Activated T-cell treated with anti-CD3 and anti-CD28 coated beads for 48 hours (primary cell): ENCODE measurements at regions not wholly inside any gene's neighbourhood (a gene's known extent, or its start where the extent isn't known, plus 50 kb on each side); places are given as distances from the start of the nearest gene placed in this dataset.

ENCODE experiments used
- DNase-seq: peaks from one replicate; pipeline ENCODE4 v3.0.0-alpha.2; 2020; ENCODE audit warnings: low read depth

DNA sequence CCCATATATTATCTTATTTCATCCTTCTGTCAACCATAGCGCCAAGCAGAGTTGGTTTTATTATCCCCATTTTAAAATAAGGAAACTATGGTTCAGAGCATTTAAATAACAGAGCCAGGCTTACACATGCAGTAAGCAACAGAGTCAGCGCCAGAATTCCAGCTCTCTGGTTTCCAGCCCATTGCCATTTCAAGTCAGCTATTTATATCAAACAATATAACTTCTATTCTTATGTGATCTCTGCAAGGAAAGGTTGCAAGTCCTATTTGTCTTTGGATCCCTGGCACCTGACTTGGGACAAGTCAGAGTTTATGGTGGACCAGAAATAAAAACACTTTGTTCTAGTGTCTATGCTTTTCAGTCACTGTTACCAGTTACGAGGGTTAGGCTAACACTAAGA is 174.1 kb upstream of the EEA1 start:
- DNase-seq = no peak

DNA sequence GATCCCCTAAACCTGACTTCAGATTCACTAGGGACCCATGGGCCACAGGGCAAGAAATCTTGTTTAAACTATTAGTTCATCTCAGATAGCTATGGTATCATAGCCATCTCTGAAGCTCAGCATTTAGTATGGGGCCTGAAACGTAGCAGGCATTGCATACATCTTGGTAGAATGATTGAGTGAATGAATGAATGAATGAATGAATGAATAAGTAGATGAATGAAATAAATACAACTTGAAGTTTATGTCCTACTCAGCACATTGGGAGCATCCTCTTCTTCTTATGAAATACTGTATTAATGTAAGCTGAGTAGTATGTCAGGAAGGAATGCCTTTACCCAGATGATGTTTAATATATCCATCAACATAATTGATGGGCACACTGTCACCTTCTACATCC is 175.4 kb upstream of the EEA1 start:
- DNase-seq = no peak

DNA sequence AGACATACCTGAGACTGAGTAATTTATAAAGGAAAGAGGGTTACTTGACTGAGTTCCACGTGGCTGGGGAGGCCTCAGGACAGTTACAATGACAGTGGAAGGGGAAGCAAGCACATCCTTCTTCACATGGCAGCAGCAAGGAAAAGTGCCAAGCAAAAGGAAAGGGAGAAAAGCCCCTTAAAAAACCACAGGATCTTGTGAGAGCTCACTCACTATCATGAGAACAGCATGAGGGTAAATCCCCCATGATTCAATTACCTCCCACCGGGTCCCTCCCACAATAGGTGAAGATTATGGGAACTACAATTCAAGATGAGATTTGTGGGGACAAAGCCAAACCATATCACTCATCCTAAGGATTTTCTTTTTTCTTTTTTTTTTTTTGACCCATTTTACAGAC is 177.8 kb upstream of the EEA1 start:
- no peak for DNase-seq

DNA sequence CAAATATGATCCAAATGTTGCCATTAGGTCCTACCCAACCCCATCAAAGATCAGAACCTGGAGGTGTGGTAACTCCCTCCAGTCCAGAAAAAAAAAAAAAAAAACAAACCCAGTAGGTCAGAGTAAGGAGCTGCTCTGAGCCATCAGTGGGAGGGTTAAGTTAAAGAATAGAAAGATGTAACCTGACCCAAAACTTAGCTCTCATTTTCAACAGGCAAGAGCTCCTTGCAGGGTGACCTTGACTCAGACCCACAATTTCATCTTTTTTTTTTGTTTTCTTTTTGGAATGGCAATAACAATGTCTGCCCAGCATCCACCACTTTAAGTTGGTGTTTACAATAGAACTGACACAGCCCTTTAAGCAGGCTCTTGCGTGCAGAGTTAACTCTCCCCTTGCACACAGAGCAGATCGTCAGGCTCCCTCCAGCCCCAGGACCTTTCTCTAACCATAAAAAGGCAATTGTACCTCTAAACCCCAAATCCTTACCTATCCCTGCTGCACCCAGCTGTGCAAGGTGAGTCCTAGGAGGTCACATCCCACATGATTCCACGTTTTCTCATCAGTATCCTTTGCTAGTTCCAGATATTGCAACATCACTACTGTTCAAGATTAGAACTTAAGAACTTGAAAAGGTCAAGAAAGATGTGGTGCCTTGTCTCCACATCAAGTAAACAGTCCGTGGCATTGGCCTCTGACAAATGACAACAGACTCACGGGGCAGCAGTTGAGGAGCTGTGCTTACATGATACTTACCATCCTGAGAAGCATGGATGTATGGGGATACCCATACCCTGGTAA is 178.6 kb upstream of the EEA1 start:
- DNase-seq = no peak

DNA sequence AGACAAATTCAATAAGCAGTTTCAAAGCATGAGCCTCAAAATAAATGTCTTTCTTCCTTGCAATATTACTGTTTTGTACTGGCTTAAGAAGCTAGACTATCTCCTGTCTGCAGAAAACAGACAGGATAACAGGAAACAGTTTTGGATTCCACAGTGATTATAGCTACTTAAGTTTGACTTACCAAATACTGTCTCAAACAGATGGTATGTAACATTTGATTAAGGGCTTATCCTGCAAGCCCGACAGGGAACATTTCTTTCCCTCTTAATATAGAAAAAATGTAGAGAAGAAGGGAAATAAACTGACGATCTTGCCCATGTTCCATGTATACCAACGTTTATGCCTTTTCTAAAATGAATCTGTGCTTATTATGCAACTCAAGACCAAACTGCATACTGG is 179.9 kb upstream of the EEA1 start:
- DNase-seq = no peak

DNA sequence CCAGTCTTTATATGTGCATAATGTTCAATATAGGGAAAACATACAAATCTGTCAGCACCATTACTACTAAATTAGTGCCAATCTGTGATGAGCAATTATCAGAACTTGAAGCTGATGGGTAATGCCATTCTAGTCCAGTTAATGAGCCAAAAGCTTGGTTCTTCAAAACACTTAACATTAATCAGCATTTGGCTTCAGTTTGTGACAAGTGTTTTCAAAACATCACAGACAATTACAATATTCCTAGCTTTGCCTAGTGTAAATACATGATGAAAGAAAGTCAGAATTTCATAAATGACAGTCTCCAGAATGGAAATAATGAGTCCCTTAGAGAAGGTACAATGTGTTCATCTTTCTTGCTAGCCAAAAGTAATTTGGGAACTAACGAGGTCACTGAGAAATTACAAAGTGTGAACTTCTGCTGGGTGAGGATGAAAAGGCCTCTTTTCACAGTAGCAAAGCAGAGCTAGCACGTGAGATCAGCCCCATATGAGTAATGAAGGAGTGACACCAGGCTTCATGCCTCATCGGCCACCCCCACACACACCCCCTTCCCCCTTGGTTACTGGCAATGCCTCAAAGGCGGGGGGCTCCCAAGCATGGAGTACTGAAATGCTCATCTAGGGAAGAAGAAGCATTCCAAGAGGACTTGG is 180.6 kb upstream of the EEA1 start:
- peak; percentile 23 for DNase-seq

DNA sequence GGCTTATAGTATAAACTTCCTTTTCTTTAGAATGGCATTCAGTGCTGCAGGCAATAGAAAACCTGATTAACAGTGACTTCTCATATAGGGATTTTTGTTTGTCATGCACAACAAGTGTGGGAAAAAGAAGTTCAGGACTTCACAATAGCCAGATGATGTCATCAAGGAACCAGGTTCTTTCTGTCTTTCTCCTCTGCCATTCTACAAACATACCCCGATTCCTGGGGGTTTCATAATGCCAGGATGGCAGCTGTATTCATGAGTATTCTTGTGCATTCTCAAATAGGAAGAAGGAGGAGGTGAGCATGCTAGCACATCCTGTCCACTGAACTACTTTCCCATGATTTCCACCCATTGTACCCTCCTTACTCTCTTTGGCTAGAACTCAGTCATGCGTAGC is 182.7 kb upstream of the EEA1 start:
- no peak for DNase-seq

DNA sequence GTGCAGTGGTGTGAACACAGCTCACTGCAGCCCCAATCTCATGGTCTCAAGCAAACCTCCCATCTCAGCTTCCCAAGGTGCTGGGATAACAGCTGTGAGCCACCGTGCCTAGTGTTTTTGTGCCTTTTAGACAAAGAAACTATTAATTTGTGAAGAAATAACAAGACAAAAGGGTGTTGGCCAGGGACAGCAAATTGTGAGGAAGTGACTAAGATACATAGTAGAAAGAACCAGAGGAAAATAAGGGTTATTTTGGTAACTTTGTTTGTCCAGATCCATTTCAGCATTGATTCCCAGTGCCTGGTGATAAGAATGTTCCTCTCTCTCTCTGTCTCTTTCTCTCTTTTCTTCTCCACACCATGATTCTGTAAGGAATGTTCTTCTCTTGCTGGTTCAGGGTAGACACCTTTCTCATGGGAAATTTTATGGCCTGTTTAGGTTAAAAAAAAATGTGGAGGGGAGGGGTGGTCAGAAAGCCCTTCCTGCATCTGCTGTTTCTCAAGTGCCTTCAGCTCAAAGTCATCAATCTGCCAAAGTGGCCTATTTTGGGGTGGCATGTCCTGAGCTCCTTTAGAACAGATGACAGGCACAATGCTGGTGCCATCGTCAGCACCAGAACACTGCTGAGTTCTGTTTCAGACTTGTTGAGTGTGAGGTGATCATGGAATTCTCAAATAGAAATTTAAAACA is 184.4 kb upstream of the EEA1 start:
- no peak for DNase-seq

DNA sequence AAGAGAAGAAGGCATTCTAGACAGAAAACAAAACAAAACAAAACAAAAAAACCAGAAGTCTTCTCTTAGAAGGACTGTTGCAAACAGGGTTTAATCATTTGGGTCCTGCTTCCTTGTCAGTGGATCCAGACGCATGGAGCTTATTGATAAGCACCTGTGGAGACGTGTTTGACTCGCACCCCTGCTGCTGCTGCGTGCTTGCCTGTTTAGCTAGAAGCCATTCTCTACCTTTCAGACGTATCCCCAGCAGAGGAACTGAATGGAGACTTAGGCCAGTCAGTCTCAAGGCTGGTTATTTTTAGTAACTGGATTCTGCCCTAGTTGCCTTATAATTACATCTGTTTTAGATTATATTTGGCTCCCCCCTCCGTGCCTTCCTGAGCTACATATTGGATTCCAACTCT is 186.1 kb upstream of the EEA1 start:
- no peak for DNase-seq

DNA sequence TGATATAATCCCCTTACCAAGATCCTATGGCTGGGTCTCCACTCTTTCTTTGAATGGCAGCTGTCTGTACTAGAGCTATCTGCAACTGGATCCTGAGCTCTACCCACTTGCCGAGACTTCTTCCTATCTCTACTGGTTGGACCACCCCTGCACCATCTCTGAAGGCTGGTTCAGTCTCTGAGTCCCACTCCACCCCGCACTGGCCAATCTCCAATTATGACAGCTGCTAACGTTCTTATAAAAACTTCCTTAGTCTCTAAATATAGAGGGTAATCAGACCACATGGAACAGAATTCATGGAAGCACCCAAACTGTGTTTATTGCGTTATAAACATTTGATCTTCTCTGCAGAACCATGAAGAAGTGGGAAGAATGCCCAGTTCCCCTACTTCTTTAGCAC is 186.6 kb upstream of the EEA1 start:
- DNase-seq = no peak

DNA sequence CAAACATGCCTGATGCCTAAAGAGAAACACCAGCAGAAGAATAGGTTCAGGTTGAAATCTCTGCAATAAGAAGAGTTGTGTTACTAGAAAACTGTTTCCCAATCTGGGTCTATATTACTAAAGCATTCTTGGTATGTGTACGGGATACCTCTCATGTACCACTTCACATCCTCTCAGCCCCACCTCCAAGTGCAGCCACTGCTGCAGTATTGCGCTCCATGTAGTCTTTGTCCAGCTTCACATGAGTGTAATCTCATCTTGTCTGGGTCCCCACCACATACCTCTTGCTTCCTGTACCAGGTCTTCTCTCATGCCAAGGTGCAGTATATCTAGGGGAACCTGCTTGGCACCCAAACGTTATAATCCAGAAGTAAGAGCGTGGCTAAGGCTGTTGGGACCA is 187.5 kb upstream of the EEA1 start:
- no peak for DNase-seq

DNA sequence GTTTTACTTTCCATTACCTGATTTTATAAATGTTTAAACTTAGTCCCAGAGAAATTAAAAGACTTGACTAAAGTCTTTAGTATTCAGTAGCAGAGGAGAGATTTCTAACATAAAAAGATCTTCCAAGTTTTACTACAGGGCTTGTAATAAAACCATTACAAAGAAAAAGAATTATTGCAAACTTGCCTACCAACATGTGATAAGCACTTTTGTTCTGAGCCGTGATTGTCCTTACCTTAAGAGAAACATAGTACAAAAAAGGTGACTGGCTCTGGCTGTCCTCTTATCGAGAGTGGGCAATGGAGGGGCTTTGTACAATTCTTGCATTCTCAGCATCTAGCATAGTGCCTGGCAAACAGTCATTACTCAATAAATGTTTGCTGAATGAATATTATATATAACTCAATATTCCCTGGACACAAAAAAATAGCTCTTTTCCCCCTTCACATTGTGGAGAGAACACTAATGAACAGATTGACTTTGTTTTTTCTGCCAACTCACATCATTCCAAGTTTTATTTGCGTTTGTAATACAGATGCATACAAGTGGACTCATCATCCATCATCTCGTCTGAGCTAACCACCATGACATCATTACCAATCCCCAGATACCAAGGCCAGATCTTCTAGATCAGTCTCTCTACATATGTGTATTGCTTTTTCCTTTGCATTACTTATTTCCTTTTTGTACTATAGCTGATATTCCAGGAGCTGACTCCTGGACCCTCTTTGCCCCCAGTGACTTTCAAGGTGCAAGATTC is 192.8 kb upstream of the EEA1 start:
- DNase-seq = no peak

DNA sequence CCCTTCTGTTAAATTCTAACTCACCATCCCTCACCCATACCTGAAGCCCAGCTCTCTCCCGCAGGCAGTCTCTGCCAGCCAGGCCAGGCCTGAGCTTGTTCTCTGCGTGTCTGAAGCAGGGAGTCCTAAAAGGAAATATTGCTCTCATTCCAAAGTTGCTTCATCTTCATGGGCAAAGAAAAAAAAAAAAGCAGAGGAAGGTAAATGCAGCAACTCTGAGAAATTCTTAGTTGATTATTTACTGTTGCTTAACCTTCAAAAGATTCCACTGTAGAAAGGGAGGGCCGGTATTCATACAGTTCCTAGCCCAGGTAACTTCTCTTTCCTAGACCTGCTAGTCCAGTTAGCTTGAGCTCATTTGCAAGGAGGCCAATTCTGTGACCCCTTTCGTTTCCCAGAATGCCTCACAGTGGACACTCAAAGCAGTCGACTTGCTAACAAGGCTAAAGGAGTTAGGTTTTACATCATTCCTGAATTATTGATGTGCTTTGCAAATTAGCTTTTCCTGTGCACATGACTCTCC is 193.5 kb upstream of the EEA1 start:
- DNase-seq = no peak

DNA sequence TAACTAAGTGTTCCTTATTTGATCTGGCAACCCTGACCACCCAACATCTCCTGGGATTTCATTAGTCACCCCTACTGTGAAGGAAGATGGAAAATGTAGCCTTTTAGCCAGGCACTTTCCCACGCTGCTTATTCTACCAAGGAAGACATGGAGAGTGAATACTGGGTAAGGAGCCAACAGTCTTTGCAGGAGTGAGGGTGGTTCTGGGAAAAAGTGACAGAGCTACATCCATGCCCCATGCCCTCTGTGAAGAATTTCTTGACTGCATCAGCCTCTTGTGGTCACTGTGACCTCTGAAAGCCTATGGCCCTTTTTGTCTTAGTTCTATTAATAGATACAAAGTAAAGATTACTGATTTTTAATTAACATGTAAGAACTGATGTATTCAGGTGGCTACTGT is 196.0 kb upstream of the EEA1 start:
- no peak for DNase-seq

DNA sequence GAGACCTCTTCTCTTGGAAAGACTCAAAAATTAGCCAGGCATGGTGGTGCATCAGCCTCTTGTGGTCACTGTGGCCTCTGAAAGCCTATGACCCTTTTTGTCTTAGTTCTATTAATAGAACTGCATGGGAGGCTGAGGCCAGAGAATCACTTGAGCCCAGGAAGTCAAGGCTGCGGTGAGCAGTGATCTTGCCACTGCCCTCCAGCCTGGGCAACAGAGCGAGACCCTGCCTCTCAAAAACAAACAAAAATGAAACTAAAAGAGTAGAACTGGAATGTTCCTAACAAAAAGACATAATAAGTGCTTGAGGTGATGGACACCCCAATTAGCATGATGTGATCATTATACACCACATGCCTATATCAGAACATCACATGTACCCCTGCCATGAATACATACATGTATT is 197.0 kb upstream of the EEA1 start:
- no peak for DNase-seq

DNA sequence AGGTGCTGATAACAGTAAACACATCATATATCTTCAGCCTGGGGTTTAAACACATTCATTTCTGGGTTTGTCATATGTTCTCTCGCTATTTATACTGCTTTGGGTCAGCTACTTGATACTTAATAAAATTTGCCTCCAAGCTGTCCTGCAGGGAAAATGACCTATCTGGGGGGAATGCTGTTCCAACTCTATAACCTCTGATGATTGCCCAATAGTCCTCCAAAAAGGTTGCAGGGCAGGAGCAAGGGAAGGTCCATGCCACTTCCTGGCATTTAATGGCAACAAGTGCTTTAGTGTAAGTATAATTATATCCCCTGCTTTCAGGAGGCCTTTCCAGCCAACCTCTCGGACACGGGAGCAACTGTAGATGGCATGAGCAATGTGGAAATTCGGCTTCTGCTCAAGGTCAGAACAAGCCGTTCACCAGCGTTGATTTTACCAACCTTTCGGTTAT is 198.0 kb upstream of the EEA1 start:
- no peak for DNase-seq

DNA sequence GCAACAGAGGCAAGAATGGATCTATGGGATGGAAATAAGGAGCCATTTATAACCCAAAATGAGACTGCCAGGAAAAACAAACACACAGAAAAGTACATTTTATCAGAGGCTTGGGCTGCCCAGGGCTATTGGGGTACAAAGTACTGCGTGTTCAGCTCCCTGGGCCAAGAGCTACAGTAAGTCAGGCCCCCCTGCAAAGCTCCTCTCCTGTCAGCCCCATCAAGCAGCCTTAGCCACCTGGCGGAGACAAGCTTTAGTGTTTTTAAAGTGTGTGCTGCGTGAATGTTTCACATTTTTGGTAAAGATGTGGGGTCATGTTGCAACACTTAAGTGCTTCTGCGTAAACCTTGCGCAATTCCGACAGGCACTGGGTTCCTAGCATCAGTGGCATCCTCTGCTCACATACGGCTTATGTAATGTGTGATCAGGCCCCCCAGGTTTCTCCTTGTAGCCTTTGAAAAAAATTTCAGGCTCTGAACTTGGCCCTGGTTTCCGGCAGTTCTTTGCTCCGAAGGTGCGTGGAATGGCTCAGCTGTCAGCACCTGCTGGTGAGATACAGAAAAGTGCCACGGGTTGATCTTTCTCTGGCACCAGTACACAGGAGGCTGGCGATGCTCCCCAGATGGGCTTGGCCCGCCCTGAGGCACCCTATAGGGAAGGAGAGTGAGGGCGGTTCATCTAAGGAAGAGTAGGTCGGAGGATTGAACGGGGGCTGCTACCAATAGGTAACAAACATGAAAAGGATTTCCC is 198.7 kb upstream of the EEA1 start:
- DNase-seq = no peak

DNA sequence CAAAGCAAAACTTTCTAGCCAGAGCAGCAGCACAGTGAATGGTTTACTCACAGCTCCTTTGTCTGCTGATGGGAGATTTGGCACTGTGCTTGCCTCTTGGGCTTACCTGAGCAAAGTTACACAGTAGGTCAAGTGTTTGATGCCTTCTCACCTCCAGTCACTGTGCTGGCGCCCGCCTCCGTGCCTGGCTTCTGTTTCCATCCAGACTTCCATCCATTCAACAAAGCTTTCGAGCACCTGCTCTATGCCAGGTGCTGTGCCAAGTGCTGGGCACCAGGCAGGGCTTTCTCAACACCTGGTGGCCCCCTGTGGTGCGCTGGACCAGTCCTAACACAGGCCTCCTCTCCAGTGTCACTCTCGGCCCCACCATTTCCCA is 199.2 kb upstream of the EEA1 start:
- no peak for DNase-seq

DNA sequence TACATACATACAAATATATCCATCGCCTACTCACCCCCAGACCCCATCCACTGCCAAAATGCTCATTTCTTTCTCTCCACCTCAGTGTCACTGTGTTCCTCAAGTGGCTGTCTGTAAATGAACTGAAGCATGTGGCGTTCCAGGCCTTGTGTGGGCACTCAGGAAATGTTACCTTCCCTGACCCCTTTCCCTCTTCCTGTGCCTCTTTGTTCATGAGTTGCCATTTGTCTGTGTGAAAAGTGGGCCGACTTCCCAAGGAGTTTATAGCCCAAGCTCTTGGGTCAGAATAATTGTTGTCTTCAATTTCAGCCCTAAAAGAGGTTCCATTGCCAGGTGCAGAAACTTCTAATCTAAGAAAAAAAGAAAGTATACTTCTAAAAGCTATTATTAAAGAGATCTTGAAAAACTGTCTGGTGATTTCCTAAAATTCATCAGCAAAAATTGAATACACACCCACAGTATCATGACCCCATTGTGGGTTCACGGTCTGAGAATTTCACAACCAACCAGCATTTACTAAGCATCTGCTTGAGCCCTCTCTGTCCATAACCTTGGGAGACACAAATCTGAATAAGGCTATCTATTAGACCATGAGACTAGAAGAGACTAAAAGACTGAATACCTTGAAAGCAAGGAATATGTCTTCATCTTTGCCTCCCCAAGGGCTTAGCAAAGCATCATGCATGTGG is 201.4 kb upstream of the EEA1 start:
- no peak for DNase-seq

DNA sequence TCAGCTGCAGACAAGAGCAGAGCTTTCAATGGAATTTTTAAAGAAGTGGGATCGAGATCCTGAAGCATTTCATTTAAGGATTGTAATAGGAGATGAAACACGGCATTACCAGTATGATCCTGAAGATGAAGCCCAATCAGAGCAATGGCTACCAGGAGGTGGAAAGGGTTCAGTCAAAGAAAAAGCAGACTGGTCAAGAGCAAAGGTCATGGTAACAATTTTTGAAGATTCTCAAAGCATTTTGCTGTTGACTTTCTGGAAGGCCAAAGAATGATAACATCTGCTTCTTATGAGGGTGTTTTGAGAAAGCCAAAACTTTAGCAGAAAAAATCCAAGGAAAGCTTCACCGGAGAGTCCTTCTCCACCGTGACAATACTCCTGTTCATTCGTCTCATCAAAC is 204.3 kb upstream of the EEA1 start:
- DNase-seq = no peak
